GM12891 (cell line): ENCODE measurements at regions not wholly inside any gene's neighbourhood (a gene's known extent, or its start where the extent isn't known, plus 50 kb on each side); places are given as distances from the start of the nearest gene placed in this dataset.

Experiments used
- PAX5 ChIP-seq: IDR thresholded peaks from 2 replicates; pipeline ENCODE4 v1.6.1; 2011; ENCODE audit warnings: low read length, moderate library complexity, mild to moderate bottlenecking; ENCODE audit not compliant: insufficient read depth, severe bottlenecking
- POLR2AphosphoS5 ChIP-seq: IDR thresholded peaks from 2 replicates; pipeline ENCODE4 v1.6.1; 2011; ENCODE audit warnings: low read depth, low read length, control low read depth
- TAF1 ChIP-seq: IDR thresholded peaks from 2 replicates; pipeline ENCODE4 v1.6.1; 2011; ENCODE audit warnings: low read depth, low read length, control low read depth

DNA sequence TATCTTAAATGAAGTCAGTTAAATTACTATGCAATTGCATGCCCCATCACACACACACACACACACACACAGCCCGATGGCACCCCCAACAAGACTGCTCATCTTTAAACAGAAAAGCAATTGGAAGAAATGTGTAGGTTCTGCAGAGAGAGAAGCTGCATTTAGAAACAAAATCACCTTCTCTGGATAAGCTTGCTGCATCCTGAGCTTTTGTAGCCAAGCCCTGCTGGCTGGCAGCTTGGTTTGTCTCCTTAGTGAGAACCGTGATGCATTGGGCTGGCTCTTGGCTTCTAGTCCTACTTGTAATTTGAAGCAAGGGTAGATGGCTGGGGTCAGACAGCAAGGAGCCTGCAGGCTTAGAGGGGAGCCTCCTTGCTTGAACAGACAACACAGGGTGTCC is 153.8 kb downstream of the SOX9 start:
- TF ChIP-seq TAF1 (no peak), PAX5 (no peak), POLR2AphosphoS5 (no peak)
